H1 (cell line): ENCODE measurements at regions not wholly inside any gene's neighbourhood (a gene's known extent, or its start where the extent isn't known, plus 50 kb on each side); places are given as distances from the start of the nearest gene placed in this dataset.

Experiments
- CTCF ChIA-PET: fragments of 300-600 bp; sonication (Branson Sonifier 250); formaldehyde crosslinking; loops from one replicate; lab custom pipeline; 2021; ENCODE audit not compliant: partially characterized antibody; lab: Charles Lee
- POLR2A ChIA-PET: fragments of 300-600 bp; sonication (Branson Sonifier 250); formaldehyde crosslinking; loops from one replicate; lab custom pipeline; 2021; ENCODE audit warnings: inconsistent platforms; ENCODE audit not compliant: partially characterized antibody; lab: Charles Lee
- DNase-seq, 2 experiments: peaks; one replicate each; pipeline versions ENCODE4 v3.0.0 to v3.0.0-alpha.2; 2010 to 2022; ENCODE audit warnings: low spot score in 2 of 2, low read depth in 1 of 2, mixed read lengths in 1 of 2
- FAIRE-seq: peaks from 2 replicates; lab custom pipeline; 2011; peaks lifted over from hg19 to GRCh38; lab: Jason Lieb, UNC
- H2AFZ ChIP-seq: 2 replicates; pipeline ENCODE4 v1.8.1; 2012; ENCODE audit warnings: low read length, inconsistent platforms
- H2AK5ac ChIP-seq: 2 replicates; pipeline ENCODE4 v1.6.1; 2013; ENCODE audit warnings: low read depth, low read length
- H2BK120ac ChIP-seq: replicated peaks from 2 replicates; pipeline ENCODE3; 2013; ENCODE audit warnings: low read depth, low read length, inconsistent platforms
- H2BK12ac ChIP-seq: 2 replicates; pipeline ENCODE4 v1.6.1; 2013; ENCODE audit warnings: low read depth, low read length
- H2BK15ac ChIP-seq: 2 replicates; pipeline ENCODE4 v1.6.1; 2013; ENCODE audit warnings: low read length
- H2BK20ac ChIP-seq: 2 replicates; pipeline ENCODE4 v1.6.1; 2013; ENCODE audit warnings: low read length
- H2BK5ac ChIP-seq: 2 replicates; pipeline ENCODE4 v1.6.1; 2013; ENCODE audit warnings: low read depth, low read length
- H3K14ac ChIP-seq: 2 replicates; pipeline ENCODE4 v1.6.1; 2013; ENCODE audit warnings: inconsistent platforms; ENCODE audit not compliant: insufficient read length
- H3K18ac ChIP-seq: 2 replicates; pipeline ENCODE4 v1.6.1; 2013; ENCODE audit warnings: low read length; ENCODE audit errors: extremely low read depth
- H3K23ac ChIP-seq: 2 replicates; pipeline ENCODE4 v1.6.1; 2013; ENCODE audit warnings: inconsistent platforms; ENCODE audit not compliant: insufficient read length
- H3K23me2 ChIP-seq: 2 replicates; pipeline ENCODE4 v1.6.1; 2013; ENCODE audit warnings: low read depth, low read length
- H3K27ac ChIP-seq: 2 replicates; pipeline ENCODE4 v1.6.1; 2011; ENCODE audit warnings: low read depth, low read length, inconsistent platforms
- H3K27me3 ChIP-seq, 4 experiments: replicated peaks in 1 of 4; 1 replicate in 1 of 4; 2 replicates in 3 of 4; pipeline versions ENCODE4 v1.6.1 to v1.8.1; 2011 to 2013; ENCODE audit warnings: low read length in 3 of 4, mild to moderate bottlenecking in 3 of 4, inconsistent platforms in 2 of 4, mixed read lengths in 2 of 4, moderate library complexity in 1 of 4; ENCODE audit not compliant: control insufficient read depth in 3 of 4, insufficient read depth in 3 of 4; ENCODE audit errors: extremely low read depth in 1 of 4
- H3K36me3 ChIP-seq, 4 experiments: 2 replicates each; pipeline versions ENCODE4 v1.6.1 to v1.8.1; 2011 to 2013; ENCODE audit warnings: mild to moderate bottlenecking in 4 of 4, low read length in 3 of 4, moderate library complexity in 2 of 4, control low read depth in 1 of 4, inconsistent platforms in 1 of 4; ENCODE audit not compliant: insufficient read depth in 4 of 4, control insufficient read depth in 2 of 4
- H3K4ac ChIP-seq: replicated peaks from 2 replicates; pipeline ENCODE3; 2013; ENCODE audit warnings: low read length, low read depth, mixed read lengths, inconsistent platforms; ENCODE audit not compliant: insufficient read length
- H3K4me1 ChIP-seq, 4 experiments: replicated peaks in 1 of 4; 1 replicate in 1 of 4; 2 replicates in 3 of 4; pipeline versions ENCODE4 v1.6.1 to v1.8.1; 2011 to 2013; ENCODE audit warnings: low read length in 3 of 4, inconsistent platforms in 2 of 4, mixed read lengths in 1 of 4; ENCODE audit not compliant: insufficient read depth in 4 of 4, control insufficient read depth in 3 of 4
- H3K4me2 ChIP-seq, 2 experiments: 2 replicates each; pipeline versions ENCODE4 v1.6.1 to v1.8.1; 2011 to 2013; ENCODE audit warnings: low read depth in 2 of 2, low read length in 2 of 2, control low read depth in 1 of 2, inconsistent platforms in 1 of 2, mild to moderate bottlenecking in 1 of 2; ENCODE audit not compliant: insufficient read depth in 1 of 2
- H3K4me3 ChIP-seq, 4 experiments: fragments of 200-600, 300-600 bp in 1 of 4; sonication (generic), shearing (Covaris generic), sonication (Bioruptor Twin) in 1 of 4; 2 replicates each; pipeline versions ENCODE4 v1.5.1 to v1.8.1; 2011 to 2016; ENCODE audit warnings: low read length in 4 of 4, low read depth in 3 of 4, control low read depth in 2 of 4, inconsistent platforms in 2 of 4, mild to moderate bottlenecking in 2 of 4, mixed read lengths in 1 of 4, moderate library complexity in 1 of 4; ENCODE audit not compliant: insufficient read depth in 2 of 4; ENCODE audit errors: extremely low read depth in 1 of 4
- H3K56ac ChIP-seq: replicated peaks from 2 replicates; pipeline ENCODE3; 2013; ENCODE audit warnings: low read depth, mild to moderate bottlenecking, mixed read lengths, low read length, inconsistent platforms; ENCODE audit not compliant: insufficient read length
- H3K79me1 ChIP-seq: 2 replicates; pipeline ENCODE4 v1.6.1; 2013; ENCODE audit warnings: low read depth, low read length, control low read depth
- H3K79me2 ChIP-seq, 2 experiments: 2 replicates each; pipeline versions ENCODE4 v1.6.1 to v1.8.1; 2012 to 2013; ENCODE audit warnings: low read length in 2 of 2, mild to moderate bottlenecking in 2 of 2, inconsistent platforms in 1 of 2; ENCODE audit not compliant: insufficient read depth in 2 of 2, control insufficient read depth in 1 of 2
- H3K9ac ChIP-seq, 4 experiments: replicated peaks in 1 of 4; 1 replicate in 1 of 4; 2 replicates in 3 of 4; pipeline versions ENCODE4 v1.6.1 to v1.8.1; 2011 to 2013; ENCODE audit warnings: low read depth in 3 of 4, low read length in 3 of 4, control low read depth in 2 of 4, mild to moderate bottlenecking in 2 of 4, moderate library complexity in 2 of 4, inconsistent platforms in 1 of 4; ENCODE audit errors: extremely low read depth in 1 of 4
- H3K9me3 ChIP-seq, 2 experiments: 2 replicates each; pipeline versions ENCODE4 v1.6.1 to v1.8.1; 2012 to 2013; ENCODE audit warnings: mild to moderate bottlenecking in 2 of 2, moderate library complexity in 2 of 2, control low read depth in 1 of 2, inconsistent platforms in 1 of 2, low read depth in 1 of 2, low read length in 1 of 2, mixed read lengths in 1 of 2; ENCODE audit not compliant: insufficient read depth in 2 of 2
- H4K20me1 ChIP-seq, 2 experiments: replicated peaks in 1 of 2; 2 replicates each; pipeline versions ENCODE3 to v1.8.1; 2011 to 2013; ENCODE audit warnings: inconsistent platforms in 2 of 2, low read length in 2 of 2, mild to moderate bottlenecking in 1 of 2; ENCODE audit not compliant: insufficient read depth in 2 of 2, control insufficient read depth in 1 of 2
- H4K5ac ChIP-seq: 2 replicates; pipeline ENCODE4 v1.6.1; 2013; ENCODE audit warnings: low read length, low read depth, mixed read lengths, inconsistent platforms; ENCODE audit not compliant: insufficient read length
- H4K8ac ChIP-seq: 2 replicates; pipeline ENCODE4 v1.8.0; 2013; ENCODE audit warnings: mild to moderate bottlenecking, moderate library complexity, low read length, inconsistent platforms; ENCODE audit not compliant: insufficient read depth; ENCODE audit errors: extremely low read depth
- H4K91ac ChIP-seq: replicated peaks from 2 replicates; pipeline ENCODE3; 2013; ENCODE audit warnings: low read length, mixed read lengths, inconsistent platforms; ENCODE audit not compliant: insufficient read length
- BCL11A ChIP-seq, 2 experiments: IDR thresholded peaks; one replicate each; pipeline ENCODE4 v1.6.1; 2011; ENCODE audit warnings: low read depth in 2 of 2, low read length in 2 of 2, mild to moderate bottlenecking in 2 of 2
- CBX8 ChIP-seq: fragments of 300-800, 300-1000 bp; sonication (generic); IDR thresholded peaks from 2 replicates; pipeline ENCODE4 v1.7.1; 2016; ENCODE audit warnings: low read depth, low read length, borderline replicate concordance
- E2F6 ChIP-seq: IDR thresholded peaks from 2 replicates; pipeline ENCODE4 v1.6.1; 2012; ENCODE audit warnings: inconsistent platforms
- JUND ChIP-seq: IDR thresholded peaks from 2 replicates; pipeline ENCODE4 v1.6.1; 2011; ENCODE audit warnings: mild to moderate bottlenecking, improper control_type of control experiment, low read length
- NRF1 ChIP-seq: IDR thresholded peaks from 2 replicates; pipeline ENCODE4 v1.6.1; 2011; ENCODE audit warnings: mild to moderate bottlenecking, low read depth, low read length, improper control_type of control experiment
- POLR2A ChIP-seq, 2 experiments: IDR thresholded peaks; 1 replicate in 1 of 2; 2 replicates in 1 of 2; pipeline ENCODE4 v1.6.1; 2011; ENCODE audit warnings: low read depth in 2 of 2, low read length in 2 of 2, mild to moderate bottlenecking in 2 of 2; ENCODE audit errors: control extremely low read depth in 1 of 2
- RNF2 ChIP-seq: fragments of 200-900, 300-1000 bp; sonication (generic); IDR thresholded peaks from 2 replicates; pipeline ENCODE4 v1.7.1; 2016; ENCODE audit warnings: borderline replicate concordance, low read depth, mild to moderate bottlenecking, antibody characterized with exemption, low read length; ENCODE audit not compliant: poor library complexity, severe bottlenecking; ENCODE audit errors: missing control alignments
- SAP30 ChIP-seq: fragments of 300-600 bp; sonication (generic); IDR thresholded peaks from 2 replicates; pipeline ENCODE4 v1.7.1; 2012; ENCODE audit warnings: low read length, moderate library complexity, mild to moderate bottlenecking, inconsistent platforms; ENCODE audit not compliant: insufficient read depth, insufficient replicate concordance
- SP1 ChIP-seq: IDR thresholded peaks from 2 replicates; pipeline ENCODE4 v1.6.1; 2011; ENCODE audit warnings: low read depth, low read length
- TCF12 ChIP-seq: IDR thresholded peaks from 2 replicates; pipeline ENCODE4 v1.6.1; 2011; ENCODE audit warnings: low read depth, mild to moderate bottlenecking, low read length
- TEAD4 ChIP-seq: IDR thresholded peaks from 2 replicates; pipeline ENCODE4 v1.6.1; 2012; ENCODE audit warnings: low read depth, low read length, inconsistent platforms, mixed read lengths
- USF2 ChIP-seq: IDR thresholded peaks from 2 replicates; pipeline ENCODE4 v1.6.1; 2011; ENCODE audit warnings: low read length, improper control_type of control experiment
- WGBS, 2 experiments: shearing (Covaris generic) in 1 of 2; methylation state at CpG; one replicate each; pipeline versions ENCODE4 v1.1.6 to v1.1.7; 2013 to 2015; ENCODE audit warnings: low lambda C conversion rate in 2 of 2, mixed read lengths in 2 of 2, inconsistent platforms in 1 of 2, low coverage in 1 of 2, missing lambda C conversion rate in 1 of 2; ENCODE audit not compliant: insufficient replicate concordance in 2 of 2, insufficient coverage in 1 of 2, insufficient read length in 1 of 2; ENCODE audit errors: extremely low coverage in 1 of 2, missing lambda C conversion rate in 1 of 2; 5-methylcytosine and 5-hydroxymethylcytosine counted together

GRCh38 chr2:220641137-220641536 is 931.0 kb downstream of the EPHA4 start:
- Histone ChIP-seq H3K27ac (no peak overlapping the region), H3K79me1 (no peaks in the 10 kb centered on the region), H3K79me2 (no peaks in the 10 kb centered on the region), H3K36me3 (no peaks in the 10 kb centered on the region), H4K5ac (no peak overlapping the region), H3K18ac (no peak overlapping the region), H3K14ac (no peak overlapping the region), H4K20me1 (no peaks in the 10 kb centered on the region), H3K9ac (no peak overlapping the region), H3K4me1 (no peaks in the 10 kb centered on the region), H3K4me2 (no peak overlapping the region), H2BK15ac (no peak overlapping the region), H3K23me2 (no peaks in the 10 kb centered on the region; the same call in 1 of the 2 replicates), H3K27me3 (no peaks in the 10 kb centered on the region), H3K56ac (no peak overlapping the region), H4K91ac (no peak overlapping the region), H3K4me3 (no peak overlapping the region), H2BK12ac (no peak overlapping the region), H2AFZ (no peak overlapping the region), H4K8ac (no peak overlapping the region), H2AK5ac (no peak overlapping the region), H3K4ac (no peak overlapping the region), H3K23ac (no peak overlapping the region), H2BK5ac (no peak overlapping the region), H3K9me3 (no peaks in the 10 kb centered on the region), H2BK20ac (no peak overlapping the region), H2BK120ac (no peak overlapping the region)
- ChIA-PET CTCF (no interaction called here), POLR2A (no interaction called here)
- FAIRE-seq = no peak
- DNase-seq = no peak
- 94% methylated on average over 2 of the region's 2 CpGs; no CpG with 5 or more reads in 1 of the 2 experiments for WGBS, 2 experiments
- TF ChIP-seq CBX8 = no peak
- no peak for TF ChIP-seq SP1
- no peak for TF ChIP-seq NRF1
- no peak for TF ChIP-seq POLR2A (IDR thresholded peaks at IDR 0.05; ENCODE audit: control extremely low read depth in 1 of 2, low read depth in 2 of 2, low read length in 2 of 2)
- TF ChIP-seq USF2 = no peak
- TF ChIP-seq TCF12 = no peak
- TF ChIP-seq BCL11A (IDR thresholded peaks at IDR 0.05; ENCODE audit: low read depth in 2 of 2, low read length in 2 of 2) = no peak
- TF ChIP-seq RNF2 = no peak
- TF ChIP-seq JUND = no peak
- TF ChIP-seq TEAD4 = no peak
- TF ChIP-seq E2F6 = no peak
- TF ChIP-seq SAP30 = no peak
